ENCODE measurements at regions not wholly inside any gene's neighbourhood (a gene's known extent, or its start where the extent isn't known, plus 50 kb on each side); places are given as distances from the start of the nearest gene placed in this dataset.
A peak's percentile ranks its signal among the peaks of the same experiment; 100 is the strongest.

DNA sequence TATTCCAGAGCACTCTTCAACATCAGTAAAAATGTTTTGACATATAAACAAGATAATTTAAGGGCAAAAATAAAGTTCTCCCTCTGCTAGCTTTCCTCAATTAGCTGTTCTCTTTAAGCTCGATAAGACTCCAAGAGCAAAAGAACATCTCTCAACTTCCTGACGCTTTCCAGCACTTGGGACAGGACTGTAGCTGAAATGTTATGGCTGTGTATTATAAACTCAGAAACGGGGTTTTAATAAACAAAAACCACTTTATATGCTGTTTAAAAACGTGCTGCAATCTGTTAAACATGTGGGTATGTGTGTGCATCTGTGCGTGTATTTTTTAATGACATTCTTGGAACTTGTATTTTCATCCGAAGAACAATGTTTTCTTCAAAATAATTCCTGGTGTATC is 71.5 kb upstream of the RGS2 start:
- TF ChIP-seq, protein P1, sequence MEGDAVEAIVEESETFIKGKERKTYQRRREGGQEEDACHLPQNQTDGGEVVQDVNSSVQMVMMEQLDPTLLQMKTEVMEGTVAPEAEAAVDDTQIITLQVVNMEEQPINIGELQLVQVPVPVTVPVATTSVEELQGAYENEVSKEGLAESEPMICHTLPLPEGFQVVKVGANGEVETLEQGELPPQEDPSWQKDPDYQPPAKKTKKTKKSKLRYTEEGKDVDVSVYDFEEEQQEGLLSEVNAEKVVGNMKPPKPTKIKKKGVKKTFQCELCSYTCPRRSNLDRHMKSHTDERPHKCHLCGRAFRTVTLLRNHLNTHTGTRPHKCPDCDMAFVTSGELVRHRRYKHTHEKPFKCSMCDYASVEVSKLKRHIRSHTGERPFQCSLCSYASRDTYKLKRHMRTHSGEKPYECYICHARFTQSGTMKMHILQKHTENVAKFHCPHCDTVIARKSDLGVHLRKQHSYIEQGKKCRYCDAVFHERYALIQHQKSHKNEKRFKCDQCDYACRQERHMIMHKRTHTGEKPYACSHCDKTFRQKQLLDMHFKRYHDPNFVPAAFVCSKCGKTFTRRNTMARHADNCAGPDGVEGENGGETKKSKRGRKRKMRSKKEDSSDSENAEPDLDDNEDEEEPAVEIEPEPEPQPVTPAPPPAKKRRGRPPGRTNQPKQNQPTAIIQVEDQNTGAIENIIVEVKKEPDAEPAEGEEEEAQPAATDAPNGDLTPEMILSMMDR (conservative IDR thresholded peaks at IDR 0.05), result no peak
- TF ChIP-seq ZFX (IDR thresholded peaks at IDR 0.05), result no peak
- H3K27ac ChIP-seq, result no peak overlapping the region

DNA sequence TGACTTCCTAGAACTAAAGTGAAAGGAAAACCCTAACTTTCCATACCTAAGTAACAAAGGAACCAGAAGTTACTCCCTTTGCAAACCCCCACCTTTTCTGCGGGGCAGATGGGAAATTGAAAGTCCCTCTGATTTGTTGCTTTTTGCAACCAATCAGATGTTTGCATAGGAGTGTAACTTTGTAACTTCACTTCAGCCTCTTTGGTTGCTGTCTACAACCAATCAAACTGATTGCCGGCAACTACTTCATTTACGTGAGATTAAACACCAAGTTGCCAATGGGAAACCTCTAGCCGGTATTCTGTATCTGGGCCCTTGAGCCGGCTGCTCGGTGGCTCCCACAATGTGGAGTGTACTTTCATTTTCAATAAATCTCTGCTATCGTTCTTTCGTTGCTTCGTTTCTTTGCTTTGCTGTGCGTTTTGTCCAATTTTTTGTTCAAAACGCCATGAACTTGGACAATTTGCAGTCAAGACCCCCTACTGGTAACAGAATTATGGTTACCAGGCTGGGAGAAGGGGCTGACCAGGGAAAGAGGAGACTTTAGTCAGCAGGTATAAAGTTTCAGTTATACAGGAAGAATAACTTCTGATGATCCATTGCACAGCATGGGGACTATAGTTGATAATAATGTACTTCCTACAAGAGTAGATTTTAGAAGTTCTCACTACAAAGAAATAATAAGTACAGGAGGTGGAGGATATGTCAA is 69.2 kb upstream of the RGS2 start:
- TF ChIP-seq, protein P1 (conservative IDR thresholded peaks at IDR 0.05), result peak; percentile 4; the same call in 1 of the 2 replicates
- no peak for TF ChIP-seq ZFX (IDR thresholded peaks at IDR 0.05)
- no peak overlapping the region; the same call in 1 of the 2 replicates for H3K27ac ChIP-seq

DNA sequence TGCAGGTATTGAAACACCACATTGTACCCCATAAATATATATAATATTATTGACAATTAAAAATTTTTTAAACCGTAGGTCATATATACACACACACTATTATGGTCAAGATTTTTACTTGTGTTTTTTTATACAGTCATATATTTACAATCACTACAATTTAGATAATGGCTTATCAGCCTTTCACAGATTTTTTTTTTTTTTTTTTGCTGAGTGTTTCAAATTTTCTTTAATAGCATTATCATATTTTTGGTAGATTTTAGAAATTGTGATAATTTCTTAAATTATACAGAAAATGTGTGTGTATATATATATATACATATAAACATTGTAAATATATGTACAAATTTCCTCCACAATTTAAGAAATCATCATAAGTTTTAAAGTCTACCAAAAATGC is 68.6 kb upstream of the RGS2 start:
- H3K27ac ChIP-seq, result no peak overlapping the region
- no peak for TF ChIP-seq ZFX (IDR thresholded peaks at IDR 0.05)
- TF ChIP-seq, protein P1 (conservative IDR thresholded peaks at IDR 0.05), result no peak

DNA sequence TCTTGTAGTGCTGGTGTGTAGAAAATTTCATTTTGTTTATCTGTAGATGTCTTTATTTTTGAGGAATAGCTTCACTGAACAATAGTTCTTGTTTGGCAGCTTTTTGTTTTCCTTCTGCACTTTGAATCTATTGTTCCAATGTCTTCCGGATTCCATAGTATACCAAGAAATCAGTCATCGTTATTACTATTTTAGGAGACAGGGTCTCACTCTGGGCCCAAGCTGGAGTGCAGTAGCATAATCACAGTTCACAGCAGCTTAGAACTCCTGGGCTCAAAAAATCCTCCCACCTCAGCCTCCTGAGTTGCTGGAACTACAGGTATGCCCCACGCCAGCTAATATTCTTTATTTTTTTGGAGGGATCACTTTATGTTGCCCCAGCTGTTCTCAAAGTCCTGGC is 67.7 kb upstream of the RGS2 start:
- H3K27ac ChIP-seq, result no peak overlapping the region
- no peak for TF ChIP-seq ZFX (IDR thresholded peaks at IDR 0.05)
- TF ChIP-seq, protein P1 (conservative IDR thresholded peaks at IDR 0.05), result no peak

DNA sequence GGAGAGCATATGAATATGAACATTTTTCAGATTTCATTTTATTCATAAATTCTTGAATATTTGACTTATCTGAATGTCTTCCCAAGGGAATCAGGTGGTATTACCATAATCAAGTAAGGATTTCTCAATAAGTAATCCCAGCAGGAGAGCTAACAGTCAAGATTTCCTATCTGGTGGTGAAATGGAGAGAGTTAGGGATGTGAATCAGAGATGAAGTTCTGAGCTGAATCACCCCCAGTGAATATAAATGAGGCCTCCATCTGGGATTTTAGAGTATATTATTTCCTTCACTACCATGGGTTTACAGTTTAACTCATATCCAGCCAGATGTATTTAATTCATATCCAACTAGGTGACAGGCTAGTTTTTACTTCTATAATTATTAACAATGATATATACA is 61.5 kb upstream of the RGS2 start:
- TF ChIP-seq, protein P1 (conservative IDR thresholded peaks at IDR 0.05), result no peak
- TF ChIP-seq ZFX (IDR thresholded peaks at IDR 0.05), result no peak
- no peak overlapping the region for H3K27ac ChIP-seq

DNA sequence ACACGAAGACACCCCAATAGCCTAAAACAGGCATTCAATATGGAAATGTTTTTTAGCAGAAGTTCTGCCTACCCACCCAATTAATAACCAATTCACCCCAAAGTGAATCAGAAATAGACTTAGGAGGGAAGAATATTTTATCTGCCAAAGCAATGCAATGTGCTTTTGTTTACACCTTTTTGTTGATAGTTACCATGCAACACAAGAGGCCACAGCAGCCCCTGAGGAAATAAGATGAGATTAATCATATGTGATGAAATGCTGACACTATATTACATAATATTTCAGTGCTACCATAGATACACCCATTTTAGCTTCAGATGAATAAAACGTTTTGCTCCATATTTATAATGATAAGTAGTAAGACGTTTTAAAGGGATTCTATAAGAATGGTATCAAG is 60.9 kb upstream of the RGS2 start:
- no peak overlapping the region for H3K27ac ChIP-seq
- TF ChIP-seq, protein P1 (conservative IDR thresholded peaks at IDR 0.05), result no peak
- no peak for TF ChIP-seq ZFX (IDR thresholded peaks at IDR 0.05)

DNA sequence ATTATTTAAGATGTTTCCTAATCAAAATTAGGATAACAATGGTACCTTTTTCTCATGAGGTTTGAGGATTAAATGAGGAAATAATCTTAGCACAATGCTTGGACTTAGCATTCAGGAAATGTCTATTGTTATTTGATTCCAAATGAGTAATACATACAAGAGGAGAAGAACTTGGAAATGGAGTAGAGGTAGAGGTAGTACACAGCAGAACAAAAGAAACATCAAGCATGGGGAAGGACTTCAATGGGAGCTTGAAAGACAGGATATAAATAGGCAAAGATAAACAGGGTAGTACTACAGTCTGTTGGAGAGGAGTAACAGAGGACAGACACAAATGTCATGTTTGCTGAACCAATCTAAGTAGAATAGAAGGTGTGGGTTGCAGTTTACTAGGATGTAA is 59.5 kb upstream of the RGS2 start:
- TF ChIP-seq ZFX (IDR thresholded peaks at IDR 0.05), result no peak
- TF ChIP-seq, protein P1 (conservative IDR thresholded peaks at IDR 0.05), result no peak
- no peak overlapping the region for H3K27ac ChIP-seq
